GM12878 (cell line): ENCODE measurements at regions not wholly inside any gene's neighbourhood (a gene's known extent, or its start where the extent isn't known, plus 50 kb on each side); places are given as distances from the start of the nearest gene placed in this dataset.

ENCODE experiments used
- CEBPB ChIP-seq, 2 experiments: fragments of 150-350 bp in 1 of 2; IDR thresholded peaks; 2 replicates each; pipeline ENCODE4 v1.6.1; 2012 to 2014; ENCODE audit warnings: low read depth in 2 of 2, low read length in 2 of 2, borderline replicate concordance in 1 of 2, inconsistent platforms in 1 of 2
- EGR1 ChIP-seq, 2 experiments: IDR thresholded peaks; 1 replicate in 1 of 2; 2 replicates in 1 of 2; pipeline ENCODE4 v1.6.1; 2011 to 2012; ENCODE audit warnings: low read depth in 2 of 2, low read length in 2 of 2, borderline replicate concordance in 1 of 2, mild to moderate bottlenecking in 1 of 2, moderate library complexity in 1 of 2
- POLR2A ChIP-seq: IDR thresholded peaks from 2 replicates; pipeline ENCODE4 v1.6.1; 2011; ENCODE audit warnings: low read depth, mild to moderate bottlenecking, low read length
- RBBP5 ChIP-seq: fragments of 200-600 bp; sonication (generic); conservative IDR thresholded peaks from 2 replicates; pipeline ENCODE4 v1.6.1; 2016
- RCOR1 ChIP-seq: conservative IDR thresholded peaks from 2 replicates; pipeline ENCODE4 v1.6.1; 2012; ENCODE audit warnings: low read depth, low read length, improper control_type of control experiment
- SP1 ChIP-seq: IDR thresholded peaks from one replicate; pipeline ENCODE4 v1.6.1; 2011; ENCODE audit warnings: low read depth, low read length
- SPI1 ChIP-seq: IDR thresholded peaks from 2 replicates; pipeline ENCODE4 v1.6.1; 2011; ENCODE audit warnings: low read depth, mild to moderate bottlenecking, low read length, moderate library complexity, borderline replicate concordance; ENCODE audit not compliant: insufficient read depth
- SUZ12 ChIP-seq: fragments of 200-600 bp; sonication (generic); IDR thresholded peaks from one replicate; pipeline ENCODE4 v1.6.1; 2018; ENCODE audit warnings: antibody characterized with exemption, mild to moderate bottlenecking; ENCODE audit not compliant: unreplicated experiment
- TF ChIP-seq, protein P1 (sequence below), 3 experiments: IDR thresholded peaks in 2 of 3; conservative IDR thresholded peaks in 1 of 3; 2 replicates each; pipeline ENCODE4 v1.5.1; 2011; ENCODE audit warnings: low read depth in 3 of 3, low read length in 3 of 3, mild to moderate bottlenecking in 3 of 3, control low read depth in 2 of 3, moderate library complexity in 2 of 3, inconsistent platforms in 1 of 3, mixed read lengths in 1 of 3; ENCODE audit not compliant: control insufficient read depth in 2 of 3, insufficient read depth in 1 of 3; ENCODE audit errors: extremely low read depth in 1 of 3

DNA sequence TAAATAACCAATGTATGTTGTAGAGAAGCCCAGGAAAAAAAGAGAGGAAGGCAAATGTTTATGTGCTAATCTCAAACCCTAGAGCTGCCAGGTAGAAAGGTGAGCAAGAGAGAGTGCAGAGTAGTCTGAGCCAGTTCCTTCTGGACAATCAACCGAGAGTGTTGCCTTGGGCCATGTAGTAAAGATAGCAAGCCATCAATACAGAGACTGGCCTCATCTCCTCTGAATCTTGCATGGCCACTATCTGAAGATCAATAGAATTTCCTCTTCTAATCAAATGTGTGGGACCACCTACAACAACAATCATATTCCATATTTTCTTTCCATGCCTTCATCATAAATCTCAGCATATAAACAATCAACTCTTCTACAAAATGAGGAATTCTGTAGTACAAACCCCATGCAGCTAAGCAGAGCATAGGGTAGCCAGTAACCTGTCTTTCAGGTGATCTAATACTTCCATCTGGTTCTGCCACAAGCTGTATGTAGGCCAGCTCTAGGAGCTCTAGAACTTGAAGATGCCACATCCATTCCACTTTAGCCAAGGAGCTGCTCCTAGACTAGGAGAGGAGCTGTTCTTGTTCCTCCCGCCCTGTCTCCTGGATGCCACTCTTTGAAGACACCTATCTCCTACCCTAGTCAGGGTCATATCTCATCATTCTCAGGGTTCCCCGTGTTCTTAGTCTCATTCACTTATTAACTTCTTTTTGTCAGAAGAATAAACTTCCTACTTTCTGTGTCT is 75.8 kb upstream of the SLC38A4 start:
- TF ChIP-seq, protein P1, sequence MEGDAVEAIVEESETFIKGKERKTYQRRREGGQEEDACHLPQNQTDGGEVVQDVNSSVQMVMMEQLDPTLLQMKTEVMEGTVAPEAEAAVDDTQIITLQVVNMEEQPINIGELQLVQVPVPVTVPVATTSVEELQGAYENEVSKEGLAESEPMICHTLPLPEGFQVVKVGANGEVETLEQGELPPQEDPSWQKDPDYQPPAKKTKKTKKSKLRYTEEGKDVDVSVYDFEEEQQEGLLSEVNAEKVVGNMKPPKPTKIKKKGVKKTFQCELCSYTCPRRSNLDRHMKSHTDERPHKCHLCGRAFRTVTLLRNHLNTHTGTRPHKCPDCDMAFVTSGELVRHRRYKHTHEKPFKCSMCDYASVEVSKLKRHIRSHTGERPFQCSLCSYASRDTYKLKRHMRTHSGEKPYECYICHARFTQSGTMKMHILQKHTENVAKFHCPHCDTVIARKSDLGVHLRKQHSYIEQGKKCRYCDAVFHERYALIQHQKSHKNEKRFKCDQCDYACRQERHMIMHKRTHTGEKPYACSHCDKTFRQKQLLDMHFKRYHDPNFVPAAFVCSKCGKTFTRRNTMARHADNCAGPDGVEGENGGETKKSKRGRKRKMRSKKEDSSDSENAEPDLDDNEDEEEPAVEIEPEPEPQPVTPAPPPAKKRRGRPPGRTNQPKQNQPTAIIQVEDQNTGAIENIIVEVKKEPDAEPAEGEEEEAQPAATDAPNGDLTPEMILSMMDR (IDR thresholded peaks at IDR 0.05 in 2 of 3, conservative IDR thresholded peaks at IDR 0.05 in 1 of 3; ENCODE audit: control insufficient read depth in 2 of 3, extremely low read depth in 1 of 3, insufficient read depth in 1 of 3, low read depth in 3 of 3, low read length in 3 of 3): no peak
- TF ChIP-seq SP1 (no peak), POLR2A (no peak), RCOR1 (no peak), CEBPB (IDR thresholded peaks at IDR 0.05; ENCODE audit: borderline replicate concordance in 1 of 2, low read depth in 2 of 2, low read length in 2 of 2) (no peak), RBBP5 (no peak), SUZ12 (no peak), SPI1 (no peak), EGR1 (IDR thresholded peaks at IDR 0.05; ENCODE audit: borderline replicate concordance in 1 of 2, low read depth in 2 of 2, low read length in 2 of 2) (no peak)
